ENCODE measurements at regions not wholly inside any gene's neighbourhood (a gene's known extent, or its start where the extent isn't known, plus 50 kb on each side); places are given as distances from the start of the nearest gene placed in this dataset.

GRCh38 chr5:116375926-116376325, 198.7 kb downstream of the SEMA6A start:
- no peak overlapping the region for H2AFZ ChIP-seq (ENCODE audit: insufficient read depth, low read depth, low read length, poor library complexity, severe bottlenecking)
- peaks cover 8 to 13% of the 10 kb centered on the region in 2 donors for H3K4me1 ChIP-seq (ENCODE audit: control insufficient read depth in 1 of 2, insufficient read depth in 2 of 2, low read length in 2 of 2)
- Mint-ChIP-seq H3K4me3 (no peak overlapping the region), H3K27me3 (ENCODE audit: low read depth in 3 of 3) (peaks cover 0 to 3% (median 0%) of the 10 kb centered on the region in 3 donors), H3K9me3 (peaks cover 0 to 3% (median 0%) of the 10 kb centered on the region in 7 donors), H3K4me1 (peaks cover 17% of the 10 kb centered on the region), H3K27ac (peak overlapping the region in 1 of 7 donors; percentile 5), H3K36me3 (peaks cover 6 to 7% of the 10 kb centered on the region in 2 donors)
- no peaks in the 10 kb centered on the region for H3K27me3 ChIP-seq (ENCODE audit: control insufficient read depth in 2 of 2, insufficient read depth in 2 of 2, low read length in 2 of 2)
- no peak overlapping the region for H3K27ac ChIP-seq (ENCODE audit: low read depth in 1 of 2, low read length in 2 of 2)
- H4K20me1 ChIP-seq (ENCODE audit: insufficient read depth, low read length) = no peaks in the 10 kb centered on the region
- H3K79me2 ChIP-seq (ENCODE audit: insufficient read depth, low read length) = no peaks in the 10 kb centered on the region
- WGBS (ENCODE audit: insufficient coverage) = 100% methylated on average over 1 of the region's 5 CpGs
- H3K36me3 ChIP-seq (replicated peaks in 1 of 2; ENCODE audit: control insufficient read depth in 1 of 2, insufficient read depth in 2 of 2, low read length in 2 of 2) = no peaks in the 10 kb centered on the region
- no peaks in the 10 kb centered on the region for H3K9me3 ChIP-seq (replicated peaks in 1 of 2; ENCODE audit: control insufficient read depth in 1 of 2, insufficient read depth in 1 of 2, low read length in 2 of 2)
- H3K9ac ChIP-seq (ENCODE audit: insufficient read depth, low read length, poor library complexity, severe bottlenecking) = no peak overlapping the region
- TF ChIP-seq CTCF (IDR thresholded peaks at IDR 0.05) = no peak
- no peak for DNase-seq
- H3K4me3 ChIP-seq (replicated peaks in 1 of 3; ENCODE audit: low read depth in 2 of 3, low read length in 3 of 3) = no peak overlapping the region
- intact Hi-C loops (cut with micrococcal nuclease) = no loop called here
- H3K4me2 ChIP-seq (replicated peaks; ENCODE audit: extremely low read depth, low read length, poor library complexity, severe bottlenecking) = no peak overlapping the region

DNA sequence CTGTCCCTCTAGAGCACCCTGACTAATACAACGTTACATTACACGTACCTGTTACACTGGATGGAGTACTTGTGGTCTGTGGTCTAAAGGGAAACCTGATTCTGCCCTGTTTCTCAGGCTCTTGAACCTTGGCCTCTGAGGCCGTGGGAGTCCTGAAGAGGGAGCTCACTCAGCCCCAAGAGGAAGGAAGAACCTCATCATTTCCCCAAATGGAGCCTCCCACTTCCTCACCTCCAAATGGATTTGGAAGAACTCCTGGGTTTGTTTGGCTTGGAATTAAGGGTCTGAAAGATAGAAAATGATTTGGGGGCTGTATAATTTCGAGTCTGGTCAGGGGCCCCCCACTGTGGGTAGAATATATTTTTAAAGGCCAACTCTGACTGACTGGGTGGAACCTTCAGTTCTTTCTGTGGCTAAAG, 200.2 kb downstream of the SEMA6A start:
- TF ChIP-seq CTCF (IDR thresholded peaks at IDR 0.05) = no peak
- no peaks in the 10 kb centered on the region for H3K27me3 ChIP-seq (ENCODE audit: control insufficient read depth in 2 of 2, insufficient read depth in 2 of 2, low read length in 2 of 2)
- Mint-ChIP-seq H3K9me3 (peaks cover 0 to 3% (median 0%) of the 10 kb centered on the region in 7 donors), H3K27ac (no peak overlapping the region), H3K36me3 (peaks cover 6 to 7% of the 10 kb centered on the region in 2 donors), H3K4me1 (peaks cover 21% of the 10 kb centered on the region), H3K27me3 (ENCODE audit: low read depth in 3 of 3) (peaks cover 0 to 2% (median 0%) of the 10 kb centered on the region in 3 donors), H3K4me3 (no peak overlapping the region)
- no peak for DNase-seq
- H3K4me1 ChIP-seq (ENCODE audit: control insufficient read depth in 1 of 2, insufficient read depth in 2 of 2, low read length in 2 of 2) = peaks cover 8 to 13% of the 10 kb centered on the region in 2 donors
- no peaks in the 10 kb centered on the region for H4K20me1 ChIP-seq (ENCODE audit: insufficient read depth, low read length)
- no peak overlapping the region for H3K9ac ChIP-seq (ENCODE audit: insufficient read depth, low read length, poor library complexity, severe bottlenecking)
- no peaks in the 10 kb centered on the region for H3K36me3 ChIP-seq (replicated peaks in 1 of 2; ENCODE audit: control insufficient read depth in 1 of 2, insufficient read depth in 2 of 2, low read length in 2 of 2)
- intact Hi-C loops (cut with micrococcal nuclease) = no loop called here
- no peak overlapping the region for H2AFZ ChIP-seq (ENCODE audit: insufficient read depth, low read depth, low read length, poor library complexity, severe bottlenecking)
- WGBS (ENCODE audit: insufficient coverage) = 80% methylated on average over 1 of the region's 4 CpGs
- H3K4me2 ChIP-seq (replicated peaks; ENCODE audit: extremely low read depth, low read length, poor library complexity, severe bottlenecking) = no peak overlapping the region
- no peak overlapping the region for H3K27ac ChIP-seq (ENCODE audit: low read depth in 1 of 2, low read length in 2 of 2)
- H3K4me3 ChIP-seq (replicated peaks in 1 of 3; ENCODE audit: low read depth in 2 of 3, low read length in 3 of 3) = no peak overlapping the region
- no peaks in the 10 kb centered on the region for H3K9me3 ChIP-seq (replicated peaks in 1 of 2; ENCODE audit: control insufficient read depth in 1 of 2, insufficient read depth in 1 of 2, low read length in 2 of 2)
- H3K79me2 ChIP-seq (ENCODE audit: insufficient read depth, low read length) = no peaks in the 10 kb centered on the region
